Dedifferentiated amniotic fluid mesenchymal stem cell (primary cell): ENCODE measurements at regions not wholly inside any gene's neighbourhood (a gene's known extent, or its start where the extent isn't known, plus 50 kb on each side); places are given as distances from the start of the nearest gene placed in this dataset.
"Not testable (repeated sequence)": the region's sequence is repeated elsewhere in the genome, so short reads cannot be mapped to it uniquely, and the experiment has no call there.

Source experiments
- DNase-seq: peaks from one replicate; pipeline ENCODE4 v3.0.0-alpha.2; 2016; ENCODE audit errors: extremely low spot score

GRCh38 chr4:132351606-132352005, 797.5 kb upstream of the PCDH10 start:
- not testable (repeated sequence) for DNase-seq

GRCh38 chr4:132382243-132382642, 766.9 kb upstream of the PCDH10 start:
- DNase-seq, result no peak

GRCh38 chr4:132383571-132384199, 765.4 kb upstream of the PCDH10 start:
- no peak for DNase-seq

GRCh38 chr4:132384709-132385108, 764.4 kb upstream of the PCDH10 start:
- DNase-seq, result no peak

- DNase-seq, result no peak
These were observed 763.0 kb upstream of the PCDH10 start for GRCh38 chr4:132386130-132386529.

- no peak for DNase-seq
These were observed 762.0 kb upstream of the PCDH10 start for GRCh38 chr4:132387060-132387459.

GRCh38 chr4:132395561-132395960, 753.5 kb upstream of the PCDH10 start:
- DNase-seq, result no peak

- peak; percentile 38 for DNase-seq
These were observed 752.5 kb upstream of the PCDH10 start for GRCh38 chr4:132396636-132397035.

GRCh38 chr4:132417220-132417619, 731.9 kb upstream of the PCDH10 start:
- DNase-seq, result no peak

GRCh38 chr4:132427125-132427524, 722.0 kb upstream of the PCDH10 start:
- no peak for DNase-seq

- DNase-seq, result no peak
These were observed 712.0 kb upstream of the PCDH10 start for GRCh38 chr4:132437117-132437516.

- DNase-seq, result no peak
These were observed 703.7 kb upstream of the PCDH10 start for GRCh38 chr4:132445386-132445785.

GRCh38 chr4:132457987-132458386, 691.1 kb upstream of the PCDH10 start:
- not testable (repeated sequence) for DNase-seq

GRCh38 chr4:132479543-132479942, 669.6 kb upstream of the PCDH10 start:
- DNase-seq, result no peak

- no peak for DNase-seq
These were observed 660.5 kb upstream of the PCDH10 start for GRCh38 chr4:132488555-132488954.

GRCh38 chr4:132493476-132493875, 655.6 kb upstream of the PCDH10 start:
- DNase-seq, result no peak

GRCh38 chr4:132495267-132495812, 653.8 kb upstream of the PCDH10 start:
- not testable (repeated sequence) for DNase-seq

GRCh38 chr4:132498215-132498614, 650.9 kb upstream of the PCDH10 start:
- DNase-seq, result no peak

GRCh38 chr4:132502096-132502552, 647.0 kb upstream of the PCDH10 start:
- no peak for DNase-seq

GRCh38 chr4:132504438-132504837, 644.7 kb upstream of the PCDH10 start:
- DNase-seq, result no peak

GRCh38 chr4:132506568-132506967, 642.5 kb upstream of the PCDH10 start:
- DNase-seq, result no peak

GRCh38 chr4:132513491-132513890, 635.6 kb upstream of the PCDH10 start:
- DNase-seq, result no peak

- no peak for DNase-seq
These were observed 622.4 kb upstream of the PCDH10 start for GRCh38 chr4:132526652-132527051.

- no peak for DNase-seq
These were observed 621.3 kb upstream of the PCDH10 start for GRCh38 chr4:132527817-132528216.
